WERI-Rb-1 (cell line): ENCODE measurements at regions not wholly inside any gene's neighbourhood (a gene's known extent, or its start where the extent isn't known, plus 50 kb on each side); places are given as distances from the start of the nearest gene placed in this dataset.

Experiments used
- DNase-seq: peaks from one replicate; pipeline ENCODE4 v3.0.0-alpha.2; 2020
- H3K27ac ChIP-seq: fragments of 250-450 bp; sonication (Bioruptor Pico); 2 replicates; pipeline ENCODE4 v1.5.1; 2020; ENCODE audit warnings: mild to moderate bottlenecking, moderate library complexity
- H3K27me3 ChIP-seq: fragments of 250-450 bp; sonication (Bioruptor Pico); 2 replicates; pipeline ENCODE4 v1.5.1; 2021; ENCODE audit warnings: mild to moderate bottlenecking, low read depth, moderate library complexity; ENCODE audit not compliant: insufficient read depth, severe bottlenecking
- H3K36me3 ChIP-seq: fragments of 250-450 bp; sonication (Bioruptor Pico); 2 replicates; pipeline ENCODE4 v1.5.1; 2020; ENCODE audit warnings: mild to moderate bottlenecking, moderate library complexity
- H3K4me3 ChIP-seq: 2 replicates; pipeline ENCODE4 v1.5.1; 2011; ENCODE audit warnings: low read depth, mild to moderate bottlenecking, control low read depth, low read length
- H3K9me3 ChIP-seq: fragments of 250-450 bp; sonication (Bioruptor Pico); 2 replicates; pipeline ENCODE4 v1.5.1; 2021; ENCODE audit warnings: mild to moderate bottlenecking, moderate library complexity; ENCODE audit not compliant: severe bottlenecking
- TF ChIP-seq, protein P1 (sequence below): IDR thresholded peaks from 2 replicates; pipeline ENCODE4 v1.5.1; 2011; ENCODE audit warnings: low read depth, mild to moderate bottlenecking, control low read depth, inconsistent platforms, low read length

DNA sequence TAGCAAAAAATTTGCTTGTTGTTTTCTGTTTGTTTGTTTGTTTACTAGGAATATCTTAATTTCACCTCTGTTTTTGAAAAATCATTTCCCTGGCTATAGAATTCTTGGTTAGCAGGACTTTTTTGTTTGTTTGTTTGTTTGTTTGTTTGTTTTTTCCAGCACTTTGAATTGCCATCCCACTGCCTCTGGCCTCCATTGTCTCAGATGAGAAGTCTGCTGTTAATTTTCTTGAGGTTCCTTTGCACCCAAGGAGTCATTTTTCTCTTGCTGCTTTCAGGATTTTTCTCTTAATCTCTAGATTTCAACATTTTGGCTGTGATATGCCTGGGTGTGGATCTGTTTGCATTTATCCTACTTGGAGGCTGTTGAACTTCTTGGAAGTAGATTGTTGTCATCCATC lies 105.7 kb downstream of the FOXL3 start:
- H3K27me3 ChIP-seq, result no peaks in the 10 kb centered on the region
- no peak overlapping the region for H3K4me3 ChIP-seq
- no peak overlapping the region for H3K27ac ChIP-seq
- no peaks in the 10 kb centered on the region for H3K36me3 ChIP-seq
- TF ChIP-seq, protein P1, sequence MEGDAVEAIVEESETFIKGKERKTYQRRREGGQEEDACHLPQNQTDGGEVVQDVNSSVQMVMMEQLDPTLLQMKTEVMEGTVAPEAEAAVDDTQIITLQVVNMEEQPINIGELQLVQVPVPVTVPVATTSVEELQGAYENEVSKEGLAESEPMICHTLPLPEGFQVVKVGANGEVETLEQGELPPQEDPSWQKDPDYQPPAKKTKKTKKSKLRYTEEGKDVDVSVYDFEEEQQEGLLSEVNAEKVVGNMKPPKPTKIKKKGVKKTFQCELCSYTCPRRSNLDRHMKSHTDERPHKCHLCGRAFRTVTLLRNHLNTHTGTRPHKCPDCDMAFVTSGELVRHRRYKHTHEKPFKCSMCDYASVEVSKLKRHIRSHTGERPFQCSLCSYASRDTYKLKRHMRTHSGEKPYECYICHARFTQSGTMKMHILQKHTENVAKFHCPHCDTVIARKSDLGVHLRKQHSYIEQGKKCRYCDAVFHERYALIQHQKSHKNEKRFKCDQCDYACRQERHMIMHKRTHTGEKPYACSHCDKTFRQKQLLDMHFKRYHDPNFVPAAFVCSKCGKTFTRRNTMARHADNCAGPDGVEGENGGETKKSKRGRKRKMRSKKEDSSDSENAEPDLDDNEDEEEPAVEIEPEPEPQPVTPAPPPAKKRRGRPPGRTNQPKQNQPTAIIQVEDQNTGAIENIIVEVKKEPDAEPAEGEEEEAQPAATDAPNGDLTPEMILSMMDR, result no peak
- no peak for DNase-seq
- H3K9me3 ChIP-seq, result peaks cover 21% of the 10 kb centered on the region

DNA sequence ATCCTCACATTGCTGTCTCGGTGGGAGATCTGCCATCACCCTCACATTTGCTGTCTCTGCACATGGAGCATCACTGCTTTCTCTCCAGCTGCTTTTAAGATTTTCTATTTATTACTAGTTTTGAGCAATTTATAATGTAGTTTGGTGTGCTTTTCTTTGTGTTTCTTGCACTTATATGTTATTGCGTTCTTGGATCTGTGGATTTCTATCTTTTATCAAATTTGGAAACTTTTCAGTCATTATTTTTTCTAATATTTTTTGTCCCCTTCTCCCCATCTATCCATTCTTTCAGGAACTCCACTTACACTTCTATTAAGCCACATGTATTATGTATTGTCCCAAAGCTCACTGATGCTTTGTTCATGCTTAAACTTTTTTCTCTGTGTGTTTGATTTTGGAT lies 108.9 kb downstream of the FOXL3 start:
- Histone ChIP-seq H3K27ac (no peak overlapping the region), H3K27me3 (no peaks in the 10 kb centered on the region), H3K9me3 (peaks cover 16% of the 10 kb centered on the region), H3K4me3 (no peak overlapping the region), H3K36me3 (no peaks in the 10 kb centered on the region)
- TF ChIP-seq, protein P1, result no peak
- no peak for DNase-seq

DNA sequence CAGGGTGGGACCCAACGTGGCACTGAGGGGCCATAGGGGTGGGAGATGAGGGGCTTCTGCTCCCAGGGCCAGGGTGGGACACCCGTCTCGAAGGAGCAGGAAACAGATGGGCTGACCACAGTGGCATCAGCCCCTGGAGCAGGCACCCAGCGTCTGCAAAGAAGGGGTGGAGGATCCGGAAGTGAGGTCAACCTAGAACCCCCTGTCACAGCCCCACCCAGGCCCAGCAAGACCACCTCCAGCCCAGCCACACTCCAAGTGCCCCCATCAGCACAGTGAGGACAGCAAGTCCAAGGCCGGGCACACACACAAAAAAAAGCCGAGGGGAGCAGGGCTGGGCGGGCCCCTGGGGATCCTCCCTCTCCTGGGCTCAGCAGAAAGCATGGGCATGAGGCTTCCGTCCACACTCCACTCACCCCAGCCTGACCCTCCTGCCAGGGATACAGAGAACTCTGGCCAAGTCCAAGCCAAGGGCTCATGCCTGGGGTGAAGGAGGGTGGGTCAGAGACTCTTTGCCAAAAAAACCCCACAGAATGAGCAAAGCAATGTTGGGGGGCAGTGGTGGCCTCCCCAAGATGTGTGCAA lies 111.0 kb downstream of the FOXL3 start:
- Histone ChIP-seq H3K27me3 (no peaks in the 10 kb centered on the region), H3K4me3 (no peak overlapping the region), H3K36me3 (no peaks in the 10 kb centered on the region), H3K27ac (no peak overlapping the region), H3K9me3 (peaks cover 8% of the 10 kb centered on the region)
- TF ChIP-seq, protein P1, result no peak
- DNase-seq, result no peak

DNA sequence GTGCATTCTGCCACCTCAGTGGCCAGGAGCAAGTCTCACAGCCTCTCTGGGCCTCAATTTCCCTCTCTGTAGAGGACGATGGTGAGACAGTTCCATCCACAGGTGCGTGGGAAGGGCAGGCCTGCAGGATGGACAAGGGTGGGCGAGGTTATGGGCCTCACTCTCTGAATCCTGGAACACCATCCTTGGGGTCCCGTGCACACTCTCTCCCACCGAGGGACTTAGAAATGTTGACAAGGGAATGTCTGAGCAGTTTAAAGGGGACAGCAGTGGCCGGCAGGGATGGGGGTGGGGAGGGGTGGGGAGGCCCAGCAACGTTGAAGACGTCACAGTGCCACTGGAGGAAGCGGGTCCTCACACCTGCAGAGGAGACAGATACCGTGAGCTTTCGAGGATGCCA lies 111.5 kb downstream of the FOXL3 start:
- H3K4me3 ChIP-seq, result no peak overlapping the region
- TF ChIP-seq, protein P1, result no peak
- H3K27me3 ChIP-seq, result no peaks in the 10 kb centered on the region
- H3K36me3 ChIP-seq, result no peaks in the 10 kb centered on the region
- peaks cover 6% of the 10 kb centered on the region for H3K9me3 ChIP-seq
- no peak for DNase-seq
- H3K27ac ChIP-seq, result no peak overlapping the region

DNA sequence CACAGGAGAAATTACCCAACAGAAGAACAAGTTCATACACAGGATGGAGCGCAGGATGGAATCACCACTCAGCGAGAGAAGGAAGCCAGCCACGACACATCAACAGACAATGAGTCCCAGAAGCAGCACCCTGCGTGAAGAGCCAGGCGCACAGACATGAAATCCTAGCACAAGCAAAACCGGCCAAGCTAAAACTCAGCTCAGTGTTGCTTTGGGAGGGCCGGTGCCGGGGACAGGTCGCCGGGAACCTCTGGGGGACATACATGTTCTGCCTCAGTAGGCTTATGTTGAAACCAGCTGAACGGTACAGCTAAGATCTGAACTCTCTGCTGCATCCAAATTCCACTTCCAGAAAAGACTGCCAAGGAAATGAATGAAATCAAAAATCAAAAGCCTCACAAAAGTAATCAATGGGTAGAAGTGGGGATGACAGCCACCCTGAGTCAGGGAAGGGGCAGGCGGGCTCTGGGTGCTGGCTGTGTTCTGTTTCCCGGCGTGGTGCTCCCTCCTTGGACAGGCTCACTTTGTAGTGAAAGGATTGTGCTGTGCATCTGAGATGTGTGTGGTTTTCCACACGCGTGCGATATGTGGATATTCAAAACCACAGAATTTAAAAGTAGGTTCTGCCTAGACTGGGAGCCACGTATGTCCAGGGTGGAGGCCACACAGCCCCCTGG lies 114.7 kb downstream of the PDGFA start:
- DNase-seq, result no peak
- Histone ChIP-seq H3K4me3 (no peak overlapping the region), H3K9me3 (no peaks in the 10 kb centered on the region), H3K36me3 (no peaks in the 10 kb centered on the region), H3K27ac (no peak overlapping the region), H3K27me3 (no peaks in the 10 kb centered on the region)
- TF ChIP-seq, protein P1, result no peak
